Neural crest cell (in vitro differentiated cells): ENCODE measurements at regions not wholly inside any gene's neighbourhood (a gene's known extent, or its start where the extent isn't known, plus 50 kb on each side); places are given as distances from the start of the nearest gene placed in this dataset.

Experiments used
- DNase-seq: peaks from one replicate; pipeline ENCODE4 v3.0.0; 2021; ENCODE audit warnings: low read depth, mixed read lengths, low spot score
- H3K27ac Mint-ChIP-seq: one replicate; pipeline ENCODE4 v1.8.0; 2021; ENCODE audit warnings: mild to moderate bottlenecking, mixed read lengths; ENCODE audit not compliant: unreplicated experiment
- H3K27me3 Mint-ChIP-seq: 2 replicates; pipeline ENCODE4 v1.8.0; 2021; ENCODE audit warnings: low read depth, mild to moderate bottlenecking, mixed read lengths
- H3K36me3 Mint-ChIP-seq: 2 replicates; pipeline ENCODE4 v1.8.0; 2021; ENCODE audit warnings: low read depth, mild to moderate bottlenecking, mixed read lengths
- H3K4me1 Mint-ChIP-seq: 2 replicates; pipeline ENCODE4 v1.8.0; 2021; ENCODE audit warnings: mixed read lengths
- H3K4me3 Mint-ChIP-seq: one replicate; pipeline ENCODE4 v1.8.0; 2021; ENCODE audit warnings: mild to moderate bottlenecking, mixed read lengths
- H3K9me3 Mint-ChIP-seq: 2 replicates; pipeline ENCODE4 v1.8.0; 2021; ENCODE audit warnings: mixed read lengths
- TF ChIP-seq, protein P1 (sequence below): fragments of 200-600 bp; sonication (generic); conservative IDR thresholded peaks from 2 replicates; pipeline ENCODE4 v1.5.0; 2021; ENCODE audit warnings: antibody characterized with exemption, mild to moderate bottlenecking

DNA sequence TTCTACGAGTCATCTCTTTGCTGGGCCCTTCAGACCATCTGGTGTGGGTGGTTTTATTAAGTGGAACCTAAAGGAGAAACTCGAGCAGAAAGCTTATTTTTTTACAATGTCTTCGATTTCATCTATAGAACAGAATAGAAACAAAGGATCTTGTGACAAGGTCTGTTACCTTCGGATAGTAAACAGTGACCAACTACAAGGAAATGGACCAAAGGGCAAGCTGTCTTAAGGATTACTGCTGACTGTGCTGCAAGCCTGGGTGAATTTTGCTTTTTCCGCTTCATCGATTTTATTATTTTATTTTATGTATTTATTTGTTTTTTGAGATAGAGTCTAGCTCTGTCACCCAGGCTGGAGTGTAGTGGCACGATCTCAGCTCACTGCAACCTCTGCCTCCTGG, 348.9 kb upstream of the ERCC4 start:
- Mint-ChIP-seq H3K36me3 (no peaks in the 10 kb centered on the region), H3K4me1 (peaks cover 4% of the 10 kb centered on the region), H3K27me3 (peaks cover 10% of the 10 kb centered on the region), H3K9me3 (no peaks in the 10 kb centered on the region), H3K27ac (no peak overlapping the region), H3K4me3 (no peak overlapping the region)
- DNase-seq, result no peak
- TF ChIP-seq, protein P1, sequence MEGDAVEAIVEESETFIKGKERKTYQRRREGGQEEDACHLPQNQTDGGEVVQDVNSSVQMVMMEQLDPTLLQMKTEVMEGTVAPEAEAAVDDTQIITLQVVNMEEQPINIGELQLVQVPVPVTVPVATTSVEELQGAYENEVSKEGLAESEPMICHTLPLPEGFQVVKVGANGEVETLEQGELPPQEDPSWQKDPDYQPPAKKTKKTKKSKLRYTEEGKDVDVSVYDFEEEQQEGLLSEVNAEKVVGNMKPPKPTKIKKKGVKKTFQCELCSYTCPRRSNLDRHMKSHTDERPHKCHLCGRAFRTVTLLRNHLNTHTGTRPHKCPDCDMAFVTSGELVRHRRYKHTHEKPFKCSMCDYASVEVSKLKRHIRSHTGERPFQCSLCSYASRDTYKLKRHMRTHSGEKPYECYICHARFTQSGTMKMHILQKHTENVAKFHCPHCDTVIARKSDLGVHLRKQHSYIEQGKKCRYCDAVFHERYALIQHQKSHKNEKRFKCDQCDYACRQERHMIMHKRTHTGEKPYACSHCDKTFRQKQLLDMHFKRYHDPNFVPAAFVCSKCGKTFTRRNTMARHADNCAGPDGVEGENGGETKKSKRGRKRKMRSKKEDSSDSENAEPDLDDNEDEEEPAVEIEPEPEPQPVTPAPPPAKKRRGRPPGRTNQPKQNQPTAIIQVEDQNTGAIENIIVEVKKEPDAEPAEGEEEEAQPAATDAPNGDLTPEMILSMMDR, result no peak

DNA sequence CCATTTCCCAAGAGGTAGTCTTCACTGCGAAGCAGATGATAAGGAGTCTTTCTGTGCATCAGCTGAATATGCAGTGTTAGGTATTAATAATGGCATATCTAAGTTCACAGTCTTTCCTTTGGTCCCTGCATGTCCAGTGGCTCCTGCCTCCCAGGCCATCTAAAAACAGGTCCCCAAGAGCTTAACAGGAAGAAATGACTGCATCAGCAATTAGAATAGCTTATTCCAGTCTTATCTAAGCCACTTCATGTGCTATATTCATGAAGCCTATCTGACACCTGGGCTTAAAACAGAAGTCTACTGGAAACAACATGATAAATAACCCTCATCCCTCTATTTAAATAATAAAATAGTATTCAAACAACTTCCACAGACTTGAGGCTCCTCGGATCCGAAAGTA, 346.1 kb upstream of the ERCC4 start:
- H3K36me3 Mint-ChIP-seq, result peaks cover 2% of the 10 kb centered on the region

DNA sequence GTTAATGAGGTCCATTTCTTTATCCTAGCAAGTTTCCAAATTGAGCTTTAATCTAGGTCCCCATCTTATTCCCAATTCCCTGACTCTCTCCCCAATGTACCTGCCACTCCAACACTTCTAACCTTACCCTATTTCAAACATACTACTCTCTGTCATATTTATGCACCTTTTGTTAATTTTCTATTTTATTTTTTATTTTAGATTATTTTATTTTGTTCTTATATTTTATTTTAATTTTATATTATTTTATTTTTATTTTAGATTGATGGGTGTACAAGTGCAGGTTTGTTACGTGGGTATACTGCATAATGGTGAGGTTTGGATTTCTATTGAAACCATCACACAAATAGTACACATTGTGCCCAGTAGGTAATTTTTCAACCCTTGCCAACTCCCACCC, 333.9 kb upstream of the ERCC4 start:
- TF ChIP-seq, protein P1, result no peak
- no peak overlapping the region for H3K27ac Mint-ChIP-seq
- no peaks in the 10 kb centered on the region for H3K4me1 Mint-ChIP-seq
- H3K27me3 Mint-ChIP-seq, result no peaks in the 10 kb centered on the region
- no peaks in the 10 kb centered on the region for H3K36me3 Mint-ChIP-seq
- no peak overlapping the region for H3K4me3 Mint-ChIP-seq
- H3K9me3 Mint-ChIP-seq, result peaks cover 6% of the 10 kb centered on the region
- no peak for DNase-seq

More for the DNA sequence above, 346.1 kb upstream of the ERCC4 start:
- TF ChIP-seq, protein P1, result no peak
- Mint-ChIP-seq H3K27ac (no peak overlapping the region), H3K4me1 (peaks cover 4% of the 10 kb centered on the region), H3K27me3 (peaks cover 7% of the 10 kb centered on the region), H3K4me3 (no peak overlapping the region), H3K9me3 (no peaks in the 10 kb centered on the region)
- no peak for DNase-seq

- TF ChIP-seq, protein P1, result no peak
- no peaks in the 10 kb centered on the region for H3K27me3 Mint-ChIP-seq
- no peak overlapping the region for H3K27ac Mint-ChIP-seq
- H3K4me1 Mint-ChIP-seq, result no peaks in the 10 kb centered on the region
- peaks cover 6% of the 10 kb centered on the region for H3K9me3 Mint-ChIP-seq
- no peak overlapping the region for H3K4me3 Mint-ChIP-seq
- no peaks in the 10 kb centered on the region for H3K36me3 Mint-ChIP-seq
- DNase-seq, result no peak
Measured at GRCh38 chr16:13587181-13587580, 332.8 kb upstream of the ERCC4 start.

DNA sequence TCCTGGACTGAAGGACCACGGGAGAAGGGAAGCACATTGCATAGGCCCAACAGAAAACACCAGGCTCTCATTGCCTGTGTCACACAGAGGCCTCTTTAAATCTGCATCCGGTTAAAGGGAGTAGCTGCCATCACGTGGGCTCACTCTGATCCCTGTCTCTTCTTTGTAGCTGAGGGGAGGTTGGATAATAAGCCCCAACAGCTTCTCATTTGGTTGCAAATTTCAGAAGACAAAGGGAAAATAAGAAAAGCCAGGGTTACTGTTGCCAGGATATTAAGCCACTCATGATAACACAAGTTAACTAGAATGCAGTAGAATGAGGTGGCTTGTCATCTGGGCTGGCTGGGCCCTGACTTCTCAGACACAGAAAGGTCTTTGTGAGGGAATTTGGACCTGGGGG, 325.1 kb upstream of the ERCC4 start:
- Mint-ChIP-seq H3K36me3 (no peaks in the 10 kb centered on the region), H3K27ac (peak overlapping the region; percentile 93), H3K27me3 (no peaks in the 10 kb centered on the region), H3K4me3 (no peak overlapping the region), H3K9me3 (peaks cover 4% of the 10 kb centered on the region), H3K4me1 (peaks cover 16% of the 10 kb centered on the region)
- no peak for DNase-seq
- TF ChIP-seq, protein P1, result no peak

DNA sequence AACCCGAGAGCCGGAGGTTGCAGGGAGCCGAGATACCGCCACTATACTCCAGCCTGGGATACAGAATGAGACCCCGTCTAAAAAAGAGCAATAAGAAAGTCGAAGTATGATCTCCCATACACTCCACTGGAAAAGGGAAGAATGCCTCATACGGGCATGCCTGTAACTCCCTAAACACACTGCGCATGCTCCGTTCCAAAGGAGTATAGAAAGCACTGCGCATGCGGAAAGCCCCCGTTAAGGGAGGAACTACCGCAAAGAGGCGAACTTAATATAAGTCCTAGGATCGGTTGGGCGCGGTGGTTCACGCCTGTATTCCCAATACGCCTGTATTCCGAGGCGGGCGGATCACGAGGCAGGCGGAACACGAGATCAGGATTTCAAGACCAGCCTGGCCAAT, 313.1 kb upstream of the ERCC4 start:
- H3K4me1 Mint-ChIP-seq, result peaks cover 18% of the 10 kb centered on the region
- peaks cover 3% of the 10 kb centered on the region for H3K9me3 Mint-ChIP-seq
- no peak overlapping the region for H3K4me3 Mint-ChIP-seq
- H3K27me3 Mint-ChIP-seq, result no peaks in the 10 kb centered on the region
- TF ChIP-seq, protein P1, result no peak
- H3K27ac Mint-ChIP-seq, result no peak overlapping the region
- DNase-seq, result no peak
- no peaks in the 10 kb centered on the region for H3K36me3 Mint-ChIP-seq
